ENCODE measurements at regions not wholly inside any gene's neighbourhood (a gene's known extent, or its start where the extent isn't known, plus 50 kb on each side); places are given as distances from the start of the nearest gene placed in this dataset.

GRCh38 chr7:41053820-41054219 lies 649.1 kb downstream of the INHBA start:
- TF ChIP-seq YY1 (IDR thresholded peaks at IDR 0.05; ENCODE audit: low read depth) = no peak
- no peak for TF ChIP-seq TCF12 (IDR thresholded peaks at IDR 0.05; ENCODE audit: low read depth)
- TF ChIP-seq USF1 (IDR thresholded peaks at IDR 0.05) = no peak
- TF ChIP-seq TAF1 (IDR thresholded peaks at IDR 0.05; ENCODE audit: low read depth) = no peak
- no peak for TF ChIP-seq MAX (IDR thresholded peaks at IDR 0.05)

GRCh38 chr7:41052736-41053135 lies 650.2 kb downstream of the INHBA start:
- TF ChIP-seq ZBTB7A (IDR thresholded peaks at IDR 0.05; ENCODE audit: low read depth) = no peak
- TF ChIP-seq EGR1 (IDR thresholded peaks at IDR 0.05) = no peak

GRCh38 chr7:41052201-41052600 lies 650.7 kb downstream of the INHBA start:
- no peak for TF ChIP-seq RAD21 (IDR thresholded peaks at IDR 0.05; ENCODE audit: low read depth)
- TF ChIP-seq EP300 (IDR thresholded peaks at IDR 0.05; ENCODE audit: borderline replicate concordance) = no peak
- TF ChIP-seq EGR1 (IDR thresholded peaks at IDR 0.05) = no peak
- TF ChIP-seq MAX (IDR thresholded peaks at IDR 0.05) = no peak
- TF ChIP-seq YY1 (IDR thresholded peaks at IDR 0.05; ENCODE audit: low read depth) = no peak
- no peak for TF ChIP-seq TCF12 (IDR thresholded peaks at IDR 0.05; ENCODE audit: low read depth)
- TF ChIP-seq USF1 (IDR thresholded peaks at IDR 0.05) = no peak
- no peak for TF ChIP-seq TEAD4 (IDR thresholded peaks at IDR 0.05)
- TF ChIP-seq CEBPB (IDR thresholded peaks at IDR 0.05) = no peak
- TF ChIP-seq REST (IDR thresholded peaks at IDR 0.05; ENCODE audit: low read depth) = no peak
- TF ChIP-seq NFIC (IDR thresholded peaks at IDR 0.05) = no peak
- no peak for TF ChIP-seq CREB1 (IDR thresholded peaks at IDR 0.05; ENCODE audit: low read depth)
- TF ChIP-seq FOXM1 (IDR thresholded peaks at IDR 0.05; ENCODE audit: borderline replicate concordance, low read depth) = no peak
- TF ChIP-seq ZBTB7A (IDR thresholded peaks at IDR 0.05; ENCODE audit: low read depth) = no peak
- no peak for TF ChIP-seq TAF1 (IDR thresholded peaks at IDR 0.05; ENCODE audit: low read depth)

- TF ChIP-seq TAF1 (IDR thresholded peaks at IDR 0.05; ENCODE audit: low read depth) (no peak), TCF12 (IDR thresholded peaks at IDR 0.05; ENCODE audit: low read depth) (no peak), YY1 (IDR thresholded peaks at IDR 0.05; ENCODE audit: low read depth) (no peak)
Observed at GRCh38 chr7:41051535-41051934, 651.4 kb downstream of the INHBA start.

- TF ChIP-seq ZBTB7A (IDR thresholded peaks at IDR 0.05; ENCODE audit: low read depth) (no peak), EP300 (IDR thresholded peaks at IDR 0.05; ENCODE audit: borderline replicate concordance) (no peak)
Observed at GRCh38 chr7:41051062-41051461, 651.8 kb downstream of the INHBA start.

GRCh38 chr7:41048771-41049170 lies 654.1 kb downstream of the INHBA start:
- TF ChIP-seq YY1 (IDR thresholded peaks at IDR 0.05; ENCODE audit: low read depth) = no peak
- no peak for TF ChIP-seq EP300 (IDR thresholded peaks at IDR 0.05; ENCODE audit: borderline replicate concordance)
- no peak for TF ChIP-seq MAX (IDR thresholded peaks at IDR 0.05)
- TF ChIP-seq TCF12 (IDR thresholded peaks at IDR 0.05; ENCODE audit: low read depth) = no peak
- TF ChIP-seq NFIC (IDR thresholded peaks at IDR 0.05) = no peak
- no peak for TF ChIP-seq CEBPB (IDR thresholded peaks at IDR 0.05)
- TF ChIP-seq FOXM1 (IDR thresholded peaks at IDR 0.05; ENCODE audit: borderline replicate concordance, low read depth) = no peak
- TF ChIP-seq EGR1 (IDR thresholded peaks at IDR 0.05) = no peak
- TF ChIP-seq TAF1 (IDR thresholded peaks at IDR 0.05; ENCODE audit: low read depth) = no peak
- no peak for TF ChIP-seq RAD21 (IDR thresholded peaks at IDR 0.05; ENCODE audit: low read depth)

GRCh38 chr7:41047789-41048191 lies 655.1 kb downstream of the INHBA start:
- TF ChIP-seq TCF12 (IDR thresholded peaks at IDR 0.05; ENCODE audit: low read depth) (no peak), TAF1 (IDR thresholded peaks at IDR 0.05; ENCODE audit: low read depth) (no peak), USF1 (IDR thresholded peaks at IDR 0.05) (no peak), CREB1 (IDR thresholded peaks at IDR 0.05; ENCODE audit: low read depth) (no peak), YY1 (IDR thresholded peaks at IDR 0.05; ENCODE audit: low read depth) (no peak), EP300 (IDR thresholded peaks at IDR 0.05; ENCODE audit: borderline replicate concordance) (no peak), EGR1 (IDR thresholded peaks at IDR 0.05) (no peak), MAX (IDR thresholded peaks at IDR 0.05) (no peak), FOXM1 (IDR thresholded peaks at IDR 0.05; ENCODE audit: borderline replicate concordance, low read depth) (no peak), REST (IDR thresholded peaks at IDR 0.05; ENCODE audit: low read depth) (no peak), TEAD4 (IDR thresholded peaks at IDR 0.05) (no peak), CEBPB (IDR thresholded peaks at IDR 0.05) (no peak), NFIC (IDR thresholded peaks at IDR 0.05) (no peak), RAD21 (IDR thresholded peaks at IDR 0.05; ENCODE audit: low read depth) (no peak), ZBTB7A (IDR thresholded peaks at IDR 0.05; ENCODE audit: low read depth) (no peak)

All from Ishikawa (cell line).